ENCODE measurements at regions not wholly inside any gene's neighbourhood (a gene's known extent, or its start where the extent isn't known, plus 50 kb on each side); places are given as distances from the start of the nearest gene placed in this dataset.

DNA sequence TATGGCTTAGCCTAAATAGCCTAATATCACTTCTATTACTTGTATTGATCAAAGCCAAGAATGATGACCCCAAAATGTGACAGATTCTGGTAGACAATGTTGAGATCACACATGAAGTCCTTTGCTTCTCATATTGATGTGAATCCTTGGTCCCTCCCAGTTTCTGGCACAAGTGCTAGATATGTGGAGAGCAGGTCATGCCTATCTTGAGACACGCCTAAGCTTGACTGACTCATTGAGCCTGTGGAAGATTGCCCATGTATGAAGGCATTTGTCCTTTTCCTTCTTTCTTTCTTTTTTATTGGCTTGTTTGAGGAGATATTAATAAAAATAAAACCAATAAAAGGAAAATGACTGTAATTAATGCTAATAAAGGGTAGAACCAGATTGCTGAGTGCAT is 54.0 kb upstream of the TMEM108 start:
- TF ChIP-seq, protein P1, sequence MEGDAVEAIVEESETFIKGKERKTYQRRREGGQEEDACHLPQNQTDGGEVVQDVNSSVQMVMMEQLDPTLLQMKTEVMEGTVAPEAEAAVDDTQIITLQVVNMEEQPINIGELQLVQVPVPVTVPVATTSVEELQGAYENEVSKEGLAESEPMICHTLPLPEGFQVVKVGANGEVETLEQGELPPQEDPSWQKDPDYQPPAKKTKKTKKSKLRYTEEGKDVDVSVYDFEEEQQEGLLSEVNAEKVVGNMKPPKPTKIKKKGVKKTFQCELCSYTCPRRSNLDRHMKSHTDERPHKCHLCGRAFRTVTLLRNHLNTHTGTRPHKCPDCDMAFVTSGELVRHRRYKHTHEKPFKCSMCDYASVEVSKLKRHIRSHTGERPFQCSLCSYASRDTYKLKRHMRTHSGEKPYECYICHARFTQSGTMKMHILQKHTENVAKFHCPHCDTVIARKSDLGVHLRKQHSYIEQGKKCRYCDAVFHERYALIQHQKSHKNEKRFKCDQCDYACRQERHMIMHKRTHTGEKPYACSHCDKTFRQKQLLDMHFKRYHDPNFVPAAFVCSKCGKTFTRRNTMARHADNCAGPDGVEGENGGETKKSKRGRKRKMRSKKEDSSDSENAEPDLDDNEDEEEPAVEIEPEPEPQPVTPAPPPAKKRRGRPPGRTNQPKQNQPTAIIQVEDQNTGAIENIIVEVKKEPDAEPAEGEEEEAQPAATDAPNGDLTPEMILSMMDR (IDR thresholded peaks at IDR 0.05), result no peak
- TF ChIP-seq POLR2A (IDR thresholded peaks at IDR 0.05), result no peak

Data from testis (tissue), 2 donors.